Heart left ventricle (tissue), 16 donors: ENCODE measurements at regions not wholly inside any gene's neighbourhood (a gene's known extent, or its start where the extent isn't known, plus 50 kb on each side); places are given as distances from the start of the nearest gene placed in this dataset.

Experiments used
- ATAC-seq, 4 donors: fragments of 200-7000 bp; cut with Tn5 transposase; one replicate each; pipeline ENCODE4 v1.9.1; 2020 to 2022; ENCODE audit warnings: moderate library complexity in 4 of 4, mild to moderate bottlenecking in 3 of 4, moderate number of reproducible peaks in 1 of 4
- DNase-seq, 5 donors: peaks; one replicate each; pipeline ENCODE4 v3.0.0-alpha.2; 2020
- H3K27ac ChIP-seq, 12 donors: fragments of 200-600 bp; sonication (generic) in 4 of 12; one replicate each; pipeline versions ENCODE4 v1.5.0 to v1.8.0; 2016 to 2022; ENCODE audit warnings: mild to moderate bottlenecking in 2 of 12
- H3K27me3 ChIP-seq, 9 donors: fragments of 200-600 bp; sonication (generic) in 2 of 9; one replicate each; pipeline versions ENCODE4 v1.5.1 to v1.8.0; 2016 to 2022; ENCODE audit warnings: mild to moderate bottlenecking in 3 of 9
- H3K36me3 ChIP-seq, 9 donors: fragments of 200-600 bp; sonication (generic) in 2 of 9; one replicate each; pipeline versions ENCODE4 v1.5.0 to v1.8.0; 2018 to 2022; ENCODE audit warnings: mild to moderate bottlenecking in 2 of 9
- H3K4me1 ChIP-seq, 12 donors: fragments of 200-600 bp; sonication (generic) in 4 of 12; one replicate each; pipeline versions ENCODE4 v1.5.0 to v1.8.0; 2016 to 2022; ENCODE audit warnings: mild to moderate bottlenecking in 3 of 12
- H3K4me3 ChIP-seq, 12 donors: fragments of 200-600 bp; sonication (generic) in 4 of 12; one replicate each; pipeline versions ENCODE4 v1.5.0 to v1.8.0; 2017 to 2022; ENCODE audit warnings: mild to moderate bottlenecking in 9 of 12, moderate library complexity in 4 of 12
- H3K9me3 ChIP-seq, 12 donors: fragments of 200-600 bp; sonication (generic) in 4 of 12; one replicate each; pipeline versions ENCODE4 v1.5.0 to v1.8.0; 2016 to 2022; ENCODE audit warnings: mild to moderate bottlenecking in 1 of 12
- CTCF ChIP-seq, 12 donors: fragments of 200-600 bp; sonication (generic) in 4 of 12; IDR thresholded peaks; one replicate each; pipeline versions ENCODE4 v1.5.0 to v1.8.0; 2018 to 2022; ENCODE audit warnings: antibody characterized with exemption in 12 of 12, mild to moderate bottlenecking in 5 of 12
- POLR2A ChIP-seq, 2 donors: fragments of 450-650 bp; IDR thresholded peaks; one replicate each; pipeline ENCODE4 v1.6.1; 2017; ENCODE audit warnings: antibody characterized with exemption in 2 of 2, mild to moderate bottlenecking in 2 of 2, moderate library complexity in 2 of 2
- WGBS, 4 donors: extraction: QIAGEN DNeasy Blood & Tissue Kit in 2 of 4; methylation state at CpG; one replicate each; pipeline versions ENCODE4 v1.1.5 to v1.1.7; 2013 to 2018; 5-methylcytosine and 5-hydroxymethylcytosine counted together
- intact Hi-C, 10 donors: fragments of 100-400 bp; cut with DNase I; formaldehyde crosslinking; loops; one replicate each; pipeline versions ENCODE4 v1.11.1 to v1.14.2; 2022
- donor health status: ischemic (EF 13 %, LVEDD 7.1; RV severe dilation, severe dysfunction).
- donor health status: healthy with polysubstance abuse.
- donor health status: DM: no; HTN: yes; CAD: no.
- donor health status: DM: no; HTN: no; CAD: no.
- donor health status: ischemic (EF 25% LVEDD 6.9; RV normal size, moderate dysfunction).
- donor health status: ischemic (EF 25% LVEDD 5.7; RV mildly dilated, moderate dysfunction).
- donor health status: healthy.
- donor health status: DM: yes; HTN: yes; CAD: no.
- donor health status: ischemic (EF 35%, LVEDD 5.7; RV mildly dilated, moderate dysfunction).
- donor health status: nonischemic (EF 11% LVEDD 7.7; RV severe dilation, severe dysfunction).
- donor health status: DM: yes; HTN: yes; CAD: no.
- donor health status: PGD.
- donor health status: ischemic (EF 29% LVEDD 5.4; RV normal size, mild dysfunction).
- donor health status: nonischemic (EF 23%, LVEDD 6.1; RV moderate dilation, normal function).

GRCh38 chr11:28777126-28777525 lies 668.9 kb downstream of the METTL15 start:
- 79 to 89% (median 85%) methylated on average over 6 of the region's 6 CpGs for WGBS, 4 donors
- Histone ChIP-seq H3K27ac (no peak overlapping the region), H3K36me3 (no peaks in the 10 kb centered on the region), H3K9me3 (peaks cover 0 to 28% (median 17%) of the 10 kb centered on the region in 12 donors), H3K27me3 (no peaks in the 10 kb centered on the region), H3K4me1 (no peaks in the 10 kb centered on the region), H3K4me3 (no peak overlapping the region)
- intact Hi-C loops = no loop called here
- no peak for DNase-seq
- TF ChIP-seq POLR2A (IDR thresholded peaks at IDR 0.05) (no peak), CTCF (IDR thresholded peaks at IDR 0.05) (no peak)
- no peak for ATAC-seq

- 57 to 90% (median 84%) methylated on average over 1 of the region's 1 CpG for WGBS, 4 donors
- H3K4me3 ChIP-seq = no peak overlapping the region
- no peaks in the 10 kb centered on the region for H3K4me1 ChIP-seq
- no peak for TF ChIP-seq POLR2A (IDR thresholded peaks at IDR 0.05)
- no peak for TF ChIP-seq CTCF (IDR thresholded peaks at IDR 0.05)
- intact Hi-C loops = no loop called here
- DNase-seq = no peak
- H3K27ac ChIP-seq = no peak overlapping the region
- peaks cover 0 to 29% (median 15%) of the 10 kb centered on the region in 12 donors for H3K9me3 ChIP-seq
- H3K36me3 ChIP-seq = no peaks in the 10 kb centered on the region
- no peaks in the 10 kb centered on the region for H3K27me3 ChIP-seq
- ATAC-seq = no peak
These were observed 665.4 kb downstream of the METTL15 start for GRCh38 chr11:28773606-28774005.

GRCh38 chr11:28770806-28771205 lies 662.6 kb downstream of the METTL15 start:
- peaks cover 0 to 29% (median 15%) of the 10 kb centered on the region in 12 donors for H3K9me3 ChIP-seq
- DNase-seq (no peak), ATAC-seq (no peak)
- 77 to 89% (median 81%) methylated on average over 1 of the region's 1 CpG for WGBS, 4 donors
- TF ChIP-seq POLR2A (IDR thresholded peaks at IDR 0.05) (no peak), CTCF (IDR thresholded peaks at IDR 0.05) (no peak)
- no peak overlapping the region for H3K4me3 ChIP-seq
- no peak overlapping the region for H3K27ac ChIP-seq
- no peaks in the 10 kb centered on the region for H3K36me3 ChIP-seq
- no peaks in the 10 kb centered on the region for H3K4me1 ChIP-seq
- H3K27me3 ChIP-seq = no peaks in the 10 kb centered on the region
- intact Hi-C loops = no loop called here

DNA sequence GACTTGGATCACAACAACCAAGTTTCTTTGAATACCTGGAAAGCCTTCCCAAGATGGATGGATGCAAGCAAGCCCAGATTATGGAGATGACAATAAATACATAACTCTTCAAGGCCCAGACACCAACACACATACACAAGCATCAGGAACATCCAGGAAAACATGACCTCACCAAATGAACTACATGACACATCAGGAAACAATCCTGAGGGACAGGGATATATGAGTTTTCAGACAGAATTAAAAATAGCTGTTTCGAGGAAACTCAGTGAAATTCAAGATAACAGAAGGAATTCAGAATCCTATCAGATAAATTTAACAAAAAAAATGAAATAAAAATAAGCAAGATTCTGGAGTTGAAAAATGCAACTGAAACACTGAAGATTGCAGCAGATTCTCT lies 659.4 kb downstream of the METTL15 start:
- WGBS, 4 donors = 31 to 48% (median 38%) methylated on average over 1 of the region's 1 CpG
- Histone ChIP-seq H3K9me3 (peaks cover 0 to 25% (median 6%) of the 10 kb centered on the region in 12 donors), H3K36me3 (no peaks in the 10 kb centered on the region), H3K27ac (no peak overlapping the region), H3K27me3 (no peaks in the 10 kb centered on the region), H3K4me3 (no peak overlapping the region), H3K4me1 (no peaks in the 10 kb centered on the region)
- intact Hi-C loops = no loop called here
- DNase-seq (no peak), ATAC-seq (no peak)
- TF ChIP-seq POLR2A (IDR thresholded peaks at IDR 0.05) (no peak), CTCF (IDR thresholded peaks at IDR 0.05) (no peak)
